HCT116 (cell line): ENCODE measurements at regions not wholly inside any gene's neighbourhood (a gene's known extent, or its start where the extent isn't known, plus 50 kb on each side); places are given as distances from the start of the nearest gene placed in this dataset.

Experiments
- ATAC-seq: fragments of 200-7000 bp; cut with Tn5 transposase; 2 replicates; pipeline ENCODE4 v1.9.1; 2020; ENCODE audit warnings: mild to moderate bottlenecking, moderate library complexity
- BruUV-seq: library from RNA; stranded (reverse); fragments of 400-500 nt; replicated peaks from 2 replicates; lab custom pipeline; 2021; lab: Mats Ljungman, UMichigan
- CTCF ChIA-PET: fragments of 300-600 bp; sonication (Branson Sonifier 250); formaldehyde crosslinking; loops from one replicate; lab custom pipeline; 2021; ENCODE audit warnings: antibody characterized with exemption; lab: Charles Lee
- POLR2A ChIA-PET: fragments of 300-600, 350-600 bp; sonication (Branson Sonifier 250); formaldehyde crosslinking; loops from one replicate; lab custom pipeline; 2021; ENCODE audit warnings: antibody characterized with exemption; lab: Charles Lee
- RAD21 ChIA-PET, 2 experiments: fragments of 300-600 bp; sonication (Branson Sonifier 250); formaldehyde crosslinking; loops; one replicate each; lab custom pipeline; 2023; ENCODE audit warnings: low total read pairs in 2 of 2; ENCODE audit not compliant: uncharacterized antibody in 2 of 2, unreplicated experiment in 2 of 2, low non-redundant PET in 1 of 2; lab: Charles Lee
- DNase-seq: peaks from one replicate; pipeline ENCODE4 v3.0.0-alpha.2; 2010; ENCODE audit warnings: low read depth, low spot score
- H2AFZ ChIP-seq: fragments of 200-600 bp; shearing (Covaris generic), sonication (generic); 2 replicates; pipeline ENCODE4 v1.6.1; 2017; ENCODE audit warnings: low read depth, mixed run types, mixed read lengths, antibody characterized with exemption, low read length; ENCODE audit not compliant: poor library complexity, severe bottlenecking
- H3K27ac ChIP-seq: 2 replicates; pipeline ENCODE4 v1.5.1; 2012; ENCODE audit warnings: low read depth, low read length
- H3K27me3 ChIP-seq: fragments of 200-600 bp; sonication (generic); 2 replicates; pipeline ENCODE4 v1.6.1; 2016; ENCODE audit warnings: mixed run types, low read length, mixed read lengths; ENCODE audit not compliant: insufficient read depth
- H3K36me3 ChIP-seq, 2 experiments: fragments of 200-500 bp in 1 of 2; fragments of 200-600 bp in 1 of 2; sonication (Bioruptor generic) in 1 of 2; sonication (generic) in 1 of 2; 2 replicates each; pipeline versions ENCODE4 v1.5.1 to v1.6.1; 2014 to 2016; ENCODE audit warnings: low read length in 2 of 2, inconsistent platforms in 1 of 2, mixed read lengths in 1 of 2, mixed run types in 1 of 2; ENCODE audit not compliant: insufficient read depth in 2 of 2, control insufficient read depth in 1 of 2
- H3K4me1 ChIP-seq, 2 experiments: fragments of 200-600 bp in 1 of 2; sonication (generic) in 1 of 2; 2 replicates each; pipeline versions ENCODE4 v1.5.1 to v1.6.1; 2012 to 2017; ENCODE audit warnings: low read length in 2 of 2, inconsistent platforms in 1 of 2, mild to moderate bottlenecking in 1 of 2, mixed read lengths in 1 of 2, mixed run types in 1 of 2, moderate library complexity in 1 of 2; ENCODE audit not compliant: insufficient read depth in 2 of 2, control insufficient read depth in 1 of 2
- H3K4me2 ChIP-seq: fragments of 200-600 bp; sonication (generic); 2 replicates; pipeline ENCODE4 v1.6.1; 2017; ENCODE audit warnings: mixed run types, low read length, mixed read lengths
- H3K4me3 ChIP-seq, 2 experiments: fragments of 200-600 bp in 1 of 2; sonication (generic) in 1 of 2; replicated peaks in 1 of 2; 2 replicates each; pipeline ENCODE4 v1.5.1; 2011 to 2016; ENCODE audit warnings: low read length in 2 of 2, control low read depth in 1 of 2, low read depth in 1 of 2, mild to moderate bottlenecking in 1 of 2, mixed read lengths in 1 of 2, mixed run types in 1 of 2
- H3K79me2 ChIP-seq: fragments of 200-600 bp; sonication (generic); 2 replicates; pipeline ENCODE4 v1.6.1; 2017; ENCODE audit warnings: mild to moderate bottlenecking, mixed run types, low read length, moderate library complexity, mixed read lengths; ENCODE audit not compliant: insufficient read depth
- H3K9ac ChIP-seq: fragments of 200-600 bp; sonication (generic); 2 replicates; pipeline ENCODE4 v1.6.1; 2016; ENCODE audit warnings: low read length, mixed read lengths
- H3K9me2 ChIP-seq: fragments of 200-600 bp; sonication (generic), shearing (Covaris generic); 2 replicates; pipeline ENCODE4 v1.6.1; 2017; ENCODE audit warnings: mixed run types, mild to moderate bottlenecking, moderate library complexity; ENCODE audit not compliant: insufficient read depth
- H3K9me3 ChIP-seq, 2 experiments: fragments of 200-500 bp in 1 of 2; fragments of 200-600 bp in 1 of 2; sonication (Bioruptor generic) in 1 of 2; sonication (generic) in 1 of 2; 2 replicates each; pipeline ENCODE4 v1.6.1; 2014 to 2017; ENCODE audit warnings: low read length in 2 of 2, mixed read lengths in 2 of 2, inconsistent platforms in 1 of 2, low read depth in 1 of 2, mild to moderate bottlenecking in 1 of 2, mixed run types in 1 of 2, moderate library complexity in 1 of 2; ENCODE audit not compliant: control insufficient read depth in 1 of 2, insufficient read depth in 1 of 2
- H4K20me1 ChIP-seq: fragments of 200-600 bp; sonication (generic), shearing (Covaris generic); 2 replicates; pipeline ENCODE4 v1.6.1; 2017; ENCODE audit warnings: mixed run types, mild to moderate bottlenecking, moderate library complexity; ENCODE audit not compliant: insufficient read depth
- CEBPB ChIP-seq: IDR thresholded peaks from 2 replicates; pipeline ENCODE4 v1.6.1; 2012; ENCODE audit warnings: low read depth
- EGR1 ChIP-seq: IDR thresholded peaks from 2 replicates; pipeline ENCODE4 v1.6.1; 2012; ENCODE audit warnings: low read depth
- EZH2 ChIP-seq: fragments of 200-600 bp; sonication (generic); IDR thresholded peaks from 2 replicates; pipeline ENCODE4 v1.6.1; 2017; ENCODE audit warnings: antibody characterized with exemption, mixed run types
- EZH2phosphoT487 ChIP-seq: fragments of 200-600 bp; IDR thresholded peaks from 2 replicates; pipeline ENCODE4 v1.6.1; 2018; ENCODE audit warnings: antibody characterized with exemption, borderline replicate concordance
- POLR2AphosphoS5 ChIP-seq: IDR thresholded peaks from 2 replicates; pipeline ENCODE4 v1.6.1; 2011; ENCODE audit warnings: mild to moderate bottlenecking, low read depth, low read length, moderate library complexity
- TCF7L2 ChIP-seq: IDR thresholded peaks from 2 replicates; pipeline ENCODE4 v1.7.0; 2011; ENCODE audit warnings: borderline replicate concordance, inconsistent platforms; ENCODE audit not compliant: insufficient read depth, insufficient read length; ENCODE audit errors: extremely low read depth
- YY1 ChIP-seq: IDR thresholded peaks from 2 replicates; pipeline ENCODE4 v1.6.1; 2011; ENCODE audit warnings: low read length, low read depth, moderate library complexity, mild to moderate bottlenecking; ENCODE audit not compliant: insufficient replicate concordance; ENCODE audit errors: extremely low read depth
- ZFX ChIP-seq: fragments of 450-650 bp; IDR thresholded peaks from 2 replicates; pipeline ENCODE4 v1.6.1; 2017
- ZNF274 ChIP-seq: fragments of 200-500 bp; sonication (Bioruptor generic); IDR thresholded peaks from 2 replicates; pipeline ENCODE4 v1.6.1; 2014; ENCODE audit warnings: mild to moderate bottlenecking, low read depth, low read length, inconsistent platforms
- intact Hi-C: fragments of 100-400 bp; cut with micrococcal nuclease; formaldehyde crosslinking; loops from 2 replicates; pipeline ENCODE4 v1.10.0; 2022
- TF ChIP-seq, protein P1 (sequence below): IDR thresholded peaks from 2 replicates; pipeline ENCODE4 v1.6.1; 2012
- TF ChIP-seq, protein P2 (sequence below): IDR thresholded peaks from 2 replicates; pipeline ENCODE4 v1.6.1; 2012
- TF ChIP-seq, protein P3 (sequence below), 3 experiments: fragments of 200-600 bp in 1 of 3; sonication (generic) in 1 of 3; IDR thresholded peaks in 2 of 3; conservative IDR thresholded peaks in 1 of 3; 2 replicates each; pipeline ENCODE4 v1.5.1; 2012 to 2017; ENCODE audit warnings: low read depth in 2 of 3, low read length in 2 of 3, antibody characterized with exemption in 1 of 3, borderline replicate concordance in 1 of 3, control low read depth in 1 of 3, mild to moderate bottlenecking in 1 of 3, mixed read lengths in 1 of 3, mixed run types in 1 of 3, moderate library complexity in 1 of 3; ENCODE audit not compliant: insufficient read depth in 1 of 3
- TF ChIP-seq, protein P4 (sequence below): IDR thresholded peaks from 2 replicates; pipeline ENCODE4 v1.6.1; 2011; ENCODE audit warnings: mild to moderate bottlenecking, low read length, moderate library complexity; ENCODE audit not compliant: insufficient replicate concordance; ENCODE audit errors: extremely low read depth

DNA sequence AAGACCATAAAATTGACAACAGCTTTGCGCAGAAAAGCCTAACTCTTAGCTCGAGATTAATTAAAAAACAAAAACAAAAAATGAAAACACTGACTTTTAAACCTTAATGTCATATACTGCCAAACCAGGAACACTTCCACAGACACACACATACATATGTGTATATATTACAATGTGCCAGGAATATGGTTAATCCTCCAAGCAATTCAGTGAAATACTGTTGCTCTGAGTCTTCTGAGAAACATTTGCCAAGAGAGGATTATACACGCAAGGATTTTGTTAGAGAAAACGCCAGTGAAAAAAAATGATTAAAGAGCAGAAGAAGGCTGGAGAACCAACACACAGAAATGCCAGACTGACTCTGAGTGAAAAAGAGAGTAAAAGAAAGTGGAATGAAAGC is 116.7 kb upstream of the CHRM3 start (continued):
- TF ChIP-seq CEBPB, result no peak
- no peak for TF ChIP-seq EGR1
- TF ChIP-seq, protein P1, sequence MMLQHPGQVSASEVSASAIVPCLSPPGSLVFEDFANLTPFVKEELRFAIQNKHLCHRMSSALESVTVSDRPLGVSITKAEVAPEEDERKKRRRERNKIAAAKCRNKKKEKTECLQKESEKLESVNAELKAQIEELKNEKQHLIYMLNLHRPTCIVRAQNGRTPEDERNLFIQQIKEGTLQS, result no peak
- TF ChIP-seq, all 23 proteins: peak for 0

DNA sequence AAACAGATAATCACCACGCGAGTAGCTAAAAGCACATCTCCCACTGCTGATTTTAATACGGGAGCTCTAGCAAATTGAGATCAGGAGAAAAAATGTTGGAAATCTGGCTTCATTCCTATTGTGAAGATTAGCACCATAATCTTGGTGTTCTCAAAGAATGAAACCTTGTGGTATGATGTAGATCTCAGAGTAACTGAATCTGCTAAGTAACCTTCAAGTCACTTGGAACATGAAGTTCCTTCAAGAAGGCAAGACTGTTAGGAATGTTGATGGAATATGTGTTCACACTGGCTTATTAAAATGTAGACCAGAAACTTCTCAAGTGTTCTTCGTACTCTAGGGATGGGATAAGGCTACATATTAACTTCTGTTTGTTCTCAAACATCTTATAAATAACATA is 117.4 kb upstream of the CHRM3 start:
- no peaks in the 10 kb centered on the region for H3K9me2 ChIP-seq
- no peaks in the 10 kb centered on the region for H3K36me3 ChIP-seq
- peaks cover 15 to 16% of the 10 kb centered on the region in 2 experiments; a peak in 2 of 4 replicates for H3K9me3 ChIP-seq
- no peak overlapping the region for H3K27ac ChIP-seq
- intact Hi-C loops, result no loop called here
- H3K27me3 ChIP-seq, result no peaks in the 10 kb centered on the region
- DNase-seq (no peak), ATAC-seq (no peak)
- no peaks in the 10 kb centered on the region for H3K79me2 ChIP-seq
- POLR2A ChIA-PET, result no interaction called here
- H4K20me1 ChIP-seq, result no peaks in the 10 kb centered on the region
- RAD21 ChIA-PET, result no interaction called here
- no TSS peak for BruUV-seq
- no peaks in the 10 kb centered on the region for H3K4me1 ChIP-seq
- H2AFZ ChIP-seq, result no peak overlapping the region
- no peak overlapping the region for H3K9ac ChIP-seq
- H3K4me2 ChIP-seq, result no peak overlapping the region
- no peak overlapping the region for H3K4me3 ChIP-seq
- TF ChIP-seq ZFX (no peak), EZH2phosphoT487 (no peak), POLR2AphosphoS5 (no peak), EGR1 (no peak)
- TF ChIP-seq, protein P2, sequence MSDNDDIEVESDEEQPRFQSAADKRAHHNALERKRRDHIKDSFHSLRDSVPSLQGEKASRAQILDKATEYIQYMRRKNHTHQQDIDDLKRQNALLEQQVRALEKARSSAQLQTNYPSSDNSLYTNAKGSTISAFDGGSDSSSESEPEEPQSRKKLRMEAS, result no peak
- TF ChIP-seq, all 23 proteins: peak for 0
- CTCF ChIA-PET, result no interaction called here

DNA sequence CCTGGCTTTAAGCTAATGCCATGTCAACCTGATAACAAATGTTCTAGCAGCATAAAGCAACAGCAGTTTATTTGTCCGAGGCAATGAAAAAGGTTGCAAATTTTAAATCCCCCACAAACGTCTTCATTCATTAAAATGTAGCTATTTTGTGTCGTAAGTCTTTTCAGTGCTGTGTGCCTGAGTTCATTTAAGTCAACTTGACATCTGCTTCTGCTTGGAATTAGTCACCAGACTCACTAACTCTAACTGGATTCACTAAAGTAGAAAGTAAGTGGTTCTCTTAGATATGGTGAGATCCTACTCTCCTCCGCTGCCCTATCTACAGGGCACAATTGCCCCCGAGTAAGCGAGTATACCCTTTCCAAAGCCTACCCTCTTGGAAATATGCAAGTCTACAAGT is 118.4 kb upstream of the CHRM3 start:
- no peaks in the 10 kb centered on the region for H3K79me2 ChIP-seq
- peaks cover 15 to 16% of the 10 kb centered on the region in 2 experiments; a peak in 2 of 4 replicates for H3K9me3 ChIP-seq
- H3K4me3 ChIP-seq, result no peak overlapping the region
- H3K4me2 ChIP-seq, result no peak overlapping the region
- no peak overlapping the region for H3K9ac ChIP-seq
- ATAC-seq (no peak), DNase-seq (no peak)
- H3K4me1 ChIP-seq, result no peaks in the 10 kb centered on the region
- CTCF ChIA-PET, result no interaction called here
- RAD21 ChIA-PET, result no interaction called here
- no peaks in the 10 kb centered on the region for H3K36me3 ChIP-seq
- H3K27me3 ChIP-seq, result no peaks in the 10 kb centered on the region
- H2AFZ ChIP-seq, result no peak overlapping the region
- POLR2A ChIA-PET, result no interaction called here
- H3K27ac ChIP-seq, result no peak overlapping the region
- H4K20me1 ChIP-seq, result no peaks in the 10 kb centered on the region
- BruUV-seq, result no TSS peak
- no peaks in the 10 kb centered on the region for H3K9me2 ChIP-seq
- intact Hi-C loops, result no loop called here
- TF ChIP-seq, protein P2, result no peak
- TF ChIP-seq EGR1, result no peak
- TF ChIP-seq, protein P3, sequence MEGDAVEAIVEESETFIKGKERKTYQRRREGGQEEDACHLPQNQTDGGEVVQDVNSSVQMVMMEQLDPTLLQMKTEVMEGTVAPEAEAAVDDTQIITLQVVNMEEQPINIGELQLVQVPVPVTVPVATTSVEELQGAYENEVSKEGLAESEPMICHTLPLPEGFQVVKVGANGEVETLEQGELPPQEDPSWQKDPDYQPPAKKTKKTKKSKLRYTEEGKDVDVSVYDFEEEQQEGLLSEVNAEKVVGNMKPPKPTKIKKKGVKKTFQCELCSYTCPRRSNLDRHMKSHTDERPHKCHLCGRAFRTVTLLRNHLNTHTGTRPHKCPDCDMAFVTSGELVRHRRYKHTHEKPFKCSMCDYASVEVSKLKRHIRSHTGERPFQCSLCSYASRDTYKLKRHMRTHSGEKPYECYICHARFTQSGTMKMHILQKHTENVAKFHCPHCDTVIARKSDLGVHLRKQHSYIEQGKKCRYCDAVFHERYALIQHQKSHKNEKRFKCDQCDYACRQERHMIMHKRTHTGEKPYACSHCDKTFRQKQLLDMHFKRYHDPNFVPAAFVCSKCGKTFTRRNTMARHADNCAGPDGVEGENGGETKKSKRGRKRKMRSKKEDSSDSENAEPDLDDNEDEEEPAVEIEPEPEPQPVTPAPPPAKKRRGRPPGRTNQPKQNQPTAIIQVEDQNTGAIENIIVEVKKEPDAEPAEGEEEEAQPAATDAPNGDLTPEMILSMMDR (IDR thresholded peaks at IDR 0.05 in 2 of 3, conservative IDR thresholded peaks at IDR 0.05 in 1 of 3; ENCODE audit: borderline replicate concordance in 1 of 3, insufficient read depth in 1 of 3, low read depth in 2 of 3, low read length in 2 of 3), result no peak
- no peak for TF ChIP-seq ZNF274
- no peak for TF ChIP-seq CEBPB
- TF ChIP-seq EZH2, result no peak
- no peak for TF ChIP-seq ZFX
- TF ChIP-seq, protein P4, sequence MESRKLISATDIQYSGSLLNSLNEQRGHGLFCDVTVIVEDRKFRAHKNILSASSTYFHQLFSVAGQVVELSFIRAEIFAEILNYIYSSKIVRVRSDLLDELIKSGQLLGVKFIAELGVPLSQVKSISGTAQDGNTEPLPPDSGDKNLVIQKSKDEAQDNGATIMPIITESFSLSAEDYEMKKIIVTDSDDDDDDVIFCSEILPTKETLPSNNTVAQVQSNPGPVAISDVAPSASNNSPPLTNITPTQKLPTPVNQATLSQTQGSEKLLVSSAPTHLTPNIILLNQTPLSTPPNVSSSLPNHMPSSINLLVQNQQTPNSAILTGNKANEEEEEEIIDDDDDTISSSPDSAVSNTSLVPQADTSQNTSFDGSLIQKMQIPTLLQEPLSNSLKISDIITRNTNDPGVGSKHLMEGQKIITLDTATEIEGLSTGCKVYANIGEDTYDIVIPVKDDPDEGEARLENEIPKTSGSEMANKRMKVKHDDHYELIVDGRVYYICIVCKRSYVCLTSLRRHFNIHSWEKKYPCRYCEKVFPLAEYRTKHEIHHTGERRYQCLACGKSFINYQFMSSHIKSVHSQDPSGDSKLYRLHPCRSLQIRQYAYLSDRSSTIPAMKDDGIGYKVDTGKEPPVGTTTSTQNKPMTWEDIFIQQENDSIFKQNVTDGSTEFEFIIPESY, result no peak
- TF ChIP-seq TCF7L2, result no peak
- no peak for TF ChIP-seq EZH2phosphoT487
- TF ChIP-seq YY1, result no peak
